DMS53 treated with DMSO at 0.1 percent for 48 hours (cell line): ENCODE measurements at regions not wholly inside any gene's neighbourhood (a gene's known extent, or its start where the extent isn't known, plus 50 kb on each side); places are given as distances from the start of the nearest gene placed in this dataset.
"Not testable (repeated sequence)": the region's sequence is repeated elsewhere in the genome, so short reads cannot be mapped to it uniquely, and the experiment has no call there.

Experiments
- DNase-seq: peaks from one replicate; lab custom pipeline; 2025; ENCODE audit not compliant: unreplicated experiment; lab: John Stamatoyannopoulos, UW

DNA sequence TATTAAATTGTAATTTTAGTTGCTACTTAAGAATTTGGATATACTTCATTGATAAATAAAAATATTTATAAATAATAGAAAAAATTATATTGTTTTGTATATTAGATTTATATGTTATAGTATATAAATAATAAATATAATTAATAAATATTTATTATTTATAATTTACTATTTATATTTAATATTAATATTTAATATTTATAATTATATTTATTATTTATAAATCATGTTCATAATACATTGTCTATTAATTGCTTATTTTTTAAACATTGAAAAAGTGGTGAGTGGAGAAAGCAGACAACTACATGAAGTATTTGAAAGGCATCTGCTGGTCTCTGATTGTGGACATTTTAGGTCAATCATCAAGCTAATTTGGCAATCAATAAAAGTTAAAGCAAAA, 464.5 kb downstream of the MMUT start:
- no peak for DNase-seq

DNA sequence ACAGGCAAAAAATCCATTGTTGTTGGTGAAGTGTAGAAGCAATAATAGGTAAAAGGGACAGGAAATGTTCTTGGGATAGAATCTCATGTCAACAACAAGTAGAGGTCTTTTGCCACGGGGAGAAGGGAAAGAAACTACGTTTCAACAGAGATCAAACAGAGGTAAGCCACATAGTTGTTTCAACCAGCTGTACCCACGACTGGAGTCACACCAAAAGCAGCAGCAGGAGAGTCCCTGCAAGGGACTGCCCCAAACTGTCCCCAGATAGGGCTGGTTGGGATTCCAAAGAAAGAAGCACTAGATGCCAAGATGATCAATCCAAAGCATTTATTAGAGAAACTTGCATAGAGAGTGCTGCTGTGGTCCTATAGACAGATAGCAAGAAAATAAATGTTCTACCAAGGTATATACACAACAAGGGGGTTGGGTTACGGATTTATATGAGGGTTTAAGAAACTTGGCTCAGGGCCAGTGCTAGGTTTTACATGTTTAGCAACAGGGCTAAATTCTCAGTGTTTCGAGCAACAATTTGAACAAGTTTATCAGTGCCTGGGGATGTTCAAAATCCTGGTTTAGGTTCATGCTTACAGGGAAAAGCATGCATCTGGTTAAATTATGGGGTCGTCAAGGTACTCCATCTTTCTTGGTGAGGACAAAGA, 466.5 kb downstream of the MMUT start:
- no peak for DNase-seq

DNA sequence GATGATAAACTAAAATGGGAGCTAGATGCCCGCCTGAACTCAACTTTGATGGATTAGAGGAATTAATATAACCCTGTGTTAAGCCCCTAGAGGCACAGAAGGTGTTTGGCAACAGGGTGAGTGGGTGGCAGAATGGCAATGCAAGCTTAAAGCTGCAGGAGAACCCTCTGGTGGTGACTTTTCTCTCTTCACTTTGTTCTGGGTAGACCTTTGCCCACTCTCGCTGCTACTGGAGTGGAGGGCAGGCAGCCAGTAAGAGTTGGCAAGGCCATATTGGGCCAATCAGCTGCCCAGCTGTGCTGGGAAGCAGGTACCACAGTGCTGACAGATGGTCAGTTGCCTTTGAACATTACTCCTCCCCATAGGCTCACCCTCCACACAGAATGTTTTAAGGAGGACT, 468.2 kb downstream of the MMUT start:
- DNase-seq = no peak

DNA sequence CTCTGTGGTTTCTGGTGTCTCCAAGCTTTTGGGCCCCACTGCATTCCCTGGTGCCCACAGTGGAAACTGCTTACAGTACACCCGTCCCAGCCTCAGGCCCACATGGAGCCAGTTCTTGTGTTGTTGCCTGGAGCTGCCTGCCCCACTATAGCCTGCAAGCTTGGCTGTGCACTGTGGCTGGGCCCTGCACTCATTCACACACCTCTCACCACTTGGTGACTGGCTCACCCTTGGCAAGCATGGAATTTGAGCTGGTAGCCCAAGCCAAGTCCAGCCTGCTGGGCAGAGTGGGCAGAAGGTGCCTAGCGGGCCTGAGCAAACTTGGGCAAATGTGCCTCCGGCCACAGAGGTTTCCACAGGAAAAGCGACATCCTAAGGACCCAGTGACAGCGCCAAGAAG, 472.3 kb downstream of the MMUT start:
- DNase-seq = no peak

DNA sequence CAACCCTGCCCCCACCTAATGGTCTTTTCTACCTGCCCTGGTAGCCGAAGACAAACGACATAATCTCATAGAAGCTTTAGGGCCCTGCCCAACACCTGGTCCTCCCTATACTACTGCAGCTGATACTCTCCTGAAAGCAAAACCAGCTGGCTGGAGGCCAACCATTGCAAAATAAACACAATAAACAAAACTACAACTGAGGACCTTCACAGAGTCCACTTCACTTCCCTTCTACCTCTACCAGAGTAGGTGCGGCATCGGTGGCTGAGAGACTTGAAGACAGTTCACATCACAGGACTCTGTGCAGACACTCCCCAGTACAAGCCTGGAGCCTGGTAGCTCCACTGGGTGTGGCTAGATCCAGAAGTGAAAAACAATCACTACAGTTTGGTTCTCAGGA, 476.2 kb downstream of the MMUT start:
- DNase-seq = no peak

DNA sequence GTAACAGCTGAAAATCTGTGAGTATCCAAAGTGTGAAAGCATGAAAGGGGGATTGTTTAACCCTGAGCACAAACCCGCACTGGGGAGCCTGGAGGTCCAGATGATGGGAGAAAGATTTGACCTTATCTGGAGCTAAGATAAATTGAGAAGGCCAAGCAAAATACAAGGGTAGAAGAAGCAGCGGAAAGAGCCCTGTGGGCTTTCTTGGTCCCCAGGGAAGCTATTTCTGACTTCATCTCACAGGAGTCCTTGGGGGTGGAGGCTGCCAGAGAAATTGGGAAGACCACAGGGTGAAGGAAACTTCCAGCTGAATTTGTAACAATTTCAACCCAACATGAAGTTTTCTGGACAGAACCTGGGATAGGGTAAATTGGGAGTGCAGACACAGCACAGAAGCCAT, 476.9 kb downstream of the MMUT start:
- DNase-seq = no peak

DNA sequence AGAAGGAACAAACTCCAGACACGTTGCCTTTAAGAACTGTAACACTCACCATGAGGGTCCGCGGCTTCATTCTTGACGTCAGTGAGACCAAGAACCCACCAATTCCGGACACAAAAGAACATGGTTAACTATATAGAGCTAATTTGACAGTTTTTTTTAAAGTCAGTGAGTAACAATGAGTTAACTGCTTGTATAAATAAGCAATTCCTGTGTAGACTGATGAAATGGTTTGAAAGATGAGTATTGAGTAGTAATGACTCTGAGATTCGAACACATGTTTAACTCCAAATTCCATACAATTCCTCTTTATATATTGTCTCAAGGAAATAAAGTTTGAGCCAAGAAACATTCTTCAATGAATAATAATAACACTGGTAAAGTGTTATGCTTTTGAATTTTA, 478.0 kb downstream of the MMUT start:
- no peak for DNase-seq

DNA sequence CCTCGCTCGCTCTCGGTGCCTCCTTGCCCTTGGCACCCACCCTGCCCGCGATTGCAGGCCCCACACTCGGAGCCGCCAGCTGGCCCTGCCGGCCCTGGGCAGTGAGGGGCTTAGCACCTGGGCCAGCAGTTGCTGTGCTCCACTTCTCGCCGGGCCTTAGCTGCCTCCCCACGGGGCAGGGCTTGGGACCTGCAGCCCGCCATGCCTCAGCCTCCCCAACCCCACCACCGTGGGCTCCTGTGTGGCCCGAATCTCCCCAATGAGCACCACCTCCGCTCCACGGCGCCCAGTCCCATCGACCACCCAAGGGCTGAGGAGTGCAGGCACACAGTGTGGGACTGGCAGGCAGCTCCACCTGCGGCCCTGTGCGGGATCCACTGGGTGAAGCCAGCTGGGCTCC, 479.1 kb downstream of the MMUT start:
- not testable (repeated sequence) for DNase-seq

DNA sequence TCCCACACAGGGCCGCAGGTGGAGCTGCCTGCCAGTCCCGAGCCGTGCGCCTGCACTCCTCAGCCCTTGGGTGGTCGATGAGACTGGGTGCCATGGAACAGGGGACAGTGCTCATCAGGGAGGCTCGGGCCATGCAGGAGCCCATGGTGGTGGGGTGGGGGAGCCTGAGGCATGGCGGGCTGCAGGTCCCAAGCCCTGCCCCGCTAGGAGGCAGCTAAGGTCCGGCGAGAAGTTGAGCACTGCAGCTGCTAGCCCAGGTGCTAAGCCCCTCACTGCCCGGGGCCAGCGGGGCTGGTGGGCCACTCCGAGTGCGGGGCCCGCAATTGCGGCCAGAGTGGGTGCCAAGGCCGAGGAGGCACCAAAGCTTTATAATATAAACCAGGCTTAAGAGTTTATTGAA, 479.7 kb downstream of the MMUT start:
- no peak for DNase-seq

DNA sequence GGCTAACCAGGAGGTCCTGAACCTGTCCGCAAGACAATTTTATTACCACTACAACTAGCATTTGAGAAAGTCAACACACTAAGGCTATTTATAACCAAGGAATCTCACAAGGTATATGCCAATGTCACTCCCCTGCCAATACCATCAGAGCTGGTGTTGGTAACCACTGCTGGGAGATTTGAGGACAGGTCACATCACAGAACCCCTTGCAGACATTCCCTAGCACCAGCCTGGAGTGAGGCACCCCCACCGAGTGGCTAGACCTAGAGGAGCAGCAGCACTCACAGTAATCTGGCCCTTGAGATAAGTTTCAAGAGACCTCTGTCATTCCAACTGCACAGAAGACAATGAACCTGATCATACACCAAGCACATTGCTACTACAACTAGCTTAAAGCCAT, 483.2 kb downstream of the MMUT start:
- no peak for DNase-seq

DNA sequence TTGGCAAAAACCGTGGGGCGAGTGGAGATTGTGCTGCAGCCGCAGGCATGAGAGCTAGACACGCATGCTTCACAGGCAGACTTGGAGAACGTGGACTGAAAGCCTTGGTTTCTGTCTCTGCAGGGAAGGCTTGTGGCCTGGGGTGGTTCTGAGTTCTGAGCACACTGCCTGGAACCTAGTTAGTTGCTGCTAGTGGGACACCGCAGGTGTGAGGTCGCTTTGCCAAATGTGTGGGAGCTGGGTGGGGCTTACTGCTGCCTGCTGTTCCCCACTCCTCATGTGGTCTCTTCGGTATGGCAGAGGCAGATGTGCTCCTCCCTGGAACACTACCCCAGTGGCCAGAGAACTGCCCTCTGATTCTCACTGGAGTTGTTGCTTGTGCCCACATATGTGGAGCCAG, 484.0 kb downstream of the MMUT start:
- no peak for DNase-seq

DNA sequence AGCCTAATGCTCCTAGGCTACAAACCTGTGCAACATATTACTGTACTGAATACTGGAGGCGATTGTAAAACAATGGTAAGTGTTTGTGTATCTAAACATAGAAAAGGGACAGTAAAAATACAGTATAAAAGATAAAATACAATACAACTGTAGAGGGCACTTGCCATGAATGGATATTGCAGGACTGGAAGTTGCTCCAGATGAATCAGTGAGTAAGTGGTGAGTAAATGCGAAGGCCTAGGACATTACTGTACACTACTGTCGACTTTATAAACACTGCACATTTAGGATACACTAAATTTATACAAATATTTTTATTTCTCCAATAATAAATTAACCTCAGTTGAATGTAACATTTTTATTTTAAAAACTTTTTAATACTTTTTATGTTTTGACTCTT, 485.0 kb downstream of the MMUT start:
- no peak for DNase-seq

DNA sequence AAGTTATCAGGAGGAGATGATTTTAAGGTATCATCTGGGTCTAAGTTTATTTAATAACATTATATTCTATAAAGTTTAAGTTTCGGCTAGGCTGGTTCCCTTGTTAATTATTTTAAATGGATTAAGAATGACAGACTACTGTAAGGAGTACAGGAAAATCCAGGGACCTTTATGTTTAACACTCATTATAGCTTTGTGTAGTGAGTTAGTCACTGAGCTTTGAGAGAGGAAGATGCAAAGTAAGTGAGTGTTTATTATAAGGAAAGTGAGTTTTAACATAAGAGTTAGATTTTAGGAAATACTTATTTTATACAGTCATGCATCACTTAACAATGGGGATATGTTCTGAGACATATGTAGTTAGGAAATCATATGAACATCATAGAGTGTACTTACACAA, 485.5 kb downstream of the MMUT start:
- no peak for DNase-seq

DNA sequence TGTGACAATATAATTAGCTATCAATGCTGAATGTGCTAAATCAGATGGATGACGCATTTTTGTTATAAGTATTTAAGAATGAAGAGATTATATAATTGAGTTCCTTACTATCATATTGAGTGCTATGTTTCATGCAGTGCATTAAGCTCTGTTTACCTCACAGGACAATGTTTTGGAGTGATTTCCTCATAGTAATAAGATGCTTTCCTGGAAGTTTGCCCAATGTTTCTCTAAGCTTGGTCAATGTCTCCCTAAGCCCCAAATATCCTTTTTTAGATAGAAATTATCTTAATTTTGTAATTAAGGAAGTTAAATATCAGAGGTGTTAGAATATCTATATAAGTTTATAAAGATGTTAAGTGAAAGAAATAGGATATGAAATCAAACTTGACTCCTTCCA, 489.6 kb downstream of the MMUT start:
- no peak for DNase-seq

DNA sequence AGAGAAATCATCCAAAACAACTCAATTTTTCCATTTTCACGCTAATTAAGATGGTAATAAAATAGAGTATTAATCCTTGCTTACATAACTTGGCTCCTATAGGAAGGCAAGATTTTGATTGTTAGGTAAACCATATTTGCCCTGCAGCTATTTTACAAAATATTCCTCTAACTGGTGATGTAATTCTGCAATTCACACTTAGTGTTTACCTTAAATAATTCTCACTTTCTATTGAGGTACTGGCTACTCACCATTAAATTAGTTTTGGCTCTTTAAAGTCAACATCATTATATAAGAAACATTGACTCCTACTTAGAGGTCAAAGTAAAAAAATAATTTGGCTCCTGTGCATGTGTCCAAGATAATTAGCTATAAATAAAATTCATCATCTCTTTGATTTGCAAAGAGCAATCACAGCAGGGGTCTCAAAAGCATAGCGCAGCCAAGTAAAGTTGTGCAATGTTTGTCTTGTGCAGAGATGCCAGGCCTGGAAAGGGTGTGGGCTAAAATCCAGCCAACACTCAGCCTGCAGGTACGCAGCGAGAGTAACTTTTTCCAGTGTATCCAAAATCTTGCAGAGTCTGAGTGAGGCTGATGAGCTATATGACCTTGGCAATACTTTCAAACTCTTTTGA, 501.2 kb downstream of the MMUT start:
- DNase-seq = no peak

DNA sequence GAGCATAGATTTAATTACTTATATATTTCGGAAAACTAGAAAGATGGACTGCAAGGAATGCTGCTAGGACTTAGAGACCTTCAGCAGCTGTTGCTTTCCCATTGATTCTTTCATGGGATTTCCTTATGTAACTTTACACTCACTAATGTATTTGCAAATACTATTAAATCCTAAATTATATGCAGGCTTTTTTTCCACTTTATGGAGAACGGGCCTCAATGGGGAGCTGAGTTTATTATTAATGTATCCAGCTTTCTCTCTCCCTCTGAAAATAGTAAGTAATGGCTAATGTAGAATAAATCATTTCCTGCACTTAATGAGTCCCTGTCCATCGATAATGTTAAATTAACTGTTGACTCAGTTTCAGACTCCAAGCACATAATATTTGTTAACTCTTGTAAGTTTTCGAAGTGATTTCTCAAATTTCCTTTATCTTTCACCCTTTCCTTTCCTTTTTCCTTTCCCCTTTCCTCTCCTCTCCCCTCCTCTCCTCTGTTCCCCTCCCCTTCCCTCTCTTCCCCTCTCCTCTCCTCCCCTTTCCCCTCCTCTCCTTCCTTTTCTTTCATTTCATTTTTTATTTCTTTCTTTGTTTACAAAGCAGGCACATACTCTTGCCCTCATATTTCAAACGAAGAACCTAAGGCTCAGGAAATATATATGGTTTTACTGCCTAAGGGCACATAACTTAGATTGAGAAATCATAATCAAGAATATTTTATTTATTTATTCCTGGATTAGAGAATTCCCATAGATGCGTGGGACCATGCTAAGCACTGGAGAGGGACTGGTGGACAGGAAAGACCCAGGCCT, 503.6 kb downstream of the MMUT start:
- DNase-seq = no peak

DNA sequence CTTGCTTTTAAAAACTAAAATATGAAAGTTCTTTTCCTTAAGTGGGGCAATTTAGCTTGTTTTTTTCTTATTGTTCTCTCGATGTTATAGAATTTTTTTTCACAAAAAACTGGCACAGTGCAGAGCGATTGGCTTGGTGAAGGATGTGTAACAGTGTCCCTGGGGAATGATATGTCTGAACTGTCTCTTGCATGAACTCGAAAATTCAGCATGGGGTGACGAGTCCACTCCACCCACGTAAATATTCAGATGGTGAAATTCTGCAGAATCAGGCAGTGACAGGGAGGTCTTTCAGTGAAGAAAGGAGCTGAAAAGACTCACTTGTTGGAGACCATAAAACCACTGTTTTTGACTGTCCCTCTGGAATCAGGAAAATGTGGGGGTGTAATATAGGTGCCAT, 505.3 kb downstream of the MMUT start:
- no peak for DNase-seq

DNA sequence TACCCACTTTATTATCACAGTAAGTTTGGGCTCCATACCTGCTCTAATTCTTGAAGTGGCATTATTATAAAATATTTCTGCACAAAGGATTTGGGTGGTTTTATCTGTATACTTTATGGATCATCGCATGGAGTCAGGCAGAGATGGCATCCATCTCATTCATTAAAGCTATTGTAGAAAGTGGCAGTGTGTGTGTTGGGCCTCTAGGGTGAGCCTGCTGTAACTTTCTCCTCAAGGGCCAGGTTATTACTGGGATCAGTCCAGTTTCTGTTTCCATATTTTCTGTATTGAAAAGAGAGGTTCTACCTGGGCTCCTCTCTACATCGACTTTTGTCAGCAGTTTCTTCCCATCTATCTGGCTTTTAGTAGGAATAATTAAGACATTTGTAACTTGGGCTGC, 511.1 kb downstream of the MMUT start:
- DNase-seq = no peak

DNA sequence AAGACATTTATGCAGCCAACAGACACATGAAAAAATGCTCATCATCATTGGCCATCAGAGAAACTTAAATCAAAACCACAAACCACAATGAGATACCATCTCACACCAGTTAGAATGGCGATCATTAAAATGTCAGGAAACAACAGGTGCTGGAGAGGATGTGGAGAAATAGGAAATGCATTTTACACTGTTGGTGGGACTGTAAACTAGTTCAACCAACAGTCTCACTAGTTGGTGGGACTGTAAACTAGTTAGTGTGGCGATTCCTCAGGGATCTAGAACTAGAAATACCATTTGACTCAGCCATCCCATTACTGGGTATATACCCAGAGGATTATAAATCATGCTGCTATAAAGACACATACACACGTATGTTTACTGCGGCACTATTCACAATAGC, 518.8 kb downstream of the MMUT start:
- not testable (repeated sequence) for DNase-seq

DNA sequence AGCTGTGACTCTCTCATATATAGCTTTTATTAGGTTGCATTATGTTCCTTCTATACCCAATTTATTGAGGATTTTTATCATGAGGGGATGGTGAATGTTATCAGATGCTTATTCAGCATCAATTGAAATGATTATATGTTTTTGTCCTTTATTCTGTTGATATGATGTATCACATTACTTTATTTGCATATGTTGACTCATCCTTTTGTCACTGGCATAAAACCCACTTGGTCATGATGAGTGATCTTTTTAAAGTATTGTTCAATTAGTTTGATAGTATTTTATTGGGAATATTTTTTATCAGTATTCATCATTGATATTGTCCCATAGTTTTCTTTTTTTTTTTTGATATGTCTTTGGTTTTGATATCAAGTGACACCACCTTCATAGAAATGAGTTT, 529.9 kb downstream of the MMUT start:
- peak; percentile 8 for DNase-seq

DNA sequence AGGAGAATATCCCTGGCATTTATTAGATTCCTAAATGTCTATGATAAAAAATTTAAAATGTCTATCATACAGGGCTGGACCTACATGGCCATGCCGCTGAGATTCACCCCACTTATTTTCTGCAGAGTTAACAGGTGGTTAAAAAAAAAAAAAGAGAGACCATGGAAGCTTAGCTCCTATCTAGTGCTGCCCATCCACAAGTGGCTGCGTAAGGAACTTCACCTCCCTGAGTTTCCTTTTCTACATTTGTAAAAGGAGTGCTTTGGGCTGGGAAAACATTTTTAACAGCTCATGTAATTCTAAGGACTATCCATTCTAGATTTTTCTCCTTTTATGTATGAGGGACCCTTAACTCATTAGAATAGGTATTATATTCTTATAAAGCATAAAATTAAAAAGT, 534.1 kb downstream of the MMUT start:
- DNase-seq = no peak

DNA sequence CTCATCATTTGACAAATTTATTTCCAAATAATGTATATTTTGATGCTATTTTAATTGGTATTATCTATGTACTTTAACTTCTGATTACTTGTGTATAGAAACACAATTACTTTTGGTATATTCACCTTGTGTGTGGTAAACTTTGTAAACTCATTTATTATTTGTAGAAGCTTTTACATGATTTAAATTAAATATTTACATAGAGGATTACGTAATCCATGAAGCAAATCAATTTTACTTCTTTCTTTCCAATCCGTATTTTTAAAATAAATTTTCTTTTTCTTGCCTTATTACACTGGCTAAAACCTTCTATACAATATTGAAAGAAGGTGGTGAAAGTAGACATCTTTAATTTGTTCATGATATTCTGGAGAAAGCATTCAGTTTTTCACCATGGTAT, 540.2 kb downstream of the MMUT start:
- DNase-seq = no peak
